H1 (cell line): ENCODE measurements at regions not wholly inside any gene's neighbourhood (a gene's known extent, or its start where the extent isn't known, plus 50 kb on each side); places are given as distances from the start of the nearest gene placed in this dataset.

Source experiments
- BRCA1 ChIP-seq: IDR thresholded peaks from 2 replicates; pipeline ENCODE4 v1.6.1; 2012; ENCODE audit warnings: low read depth, low read length, improper control_type of control experiment
- CHD2 ChIP-seq: IDR thresholded peaks from 2 replicates; pipeline ENCODE4 v1.6.1; 2012; ENCODE audit warnings: low read length, improper control_type of control experiment
- CTCF ChIP-seq, 3 experiments: IDR thresholded peaks; 1 replicate in 2 of 3; 2 replicates in 1 of 3; pipeline versions ENCODE4 v1.5.1 to v1.6.1; 2011; ENCODE audit warnings: low read length in 3 of 3, mild to moderate bottlenecking in 3 of 3, inconsistent platforms in 2 of 3, low read depth in 1 of 3, moderate library complexity in 1 of 3; ENCODE audit not compliant: insufficient read depth in 1 of 3; ENCODE audit errors: control extremely low read depth in 1 of 3
- EZH2 ChIP-seq: fragments of 200-600 bp; sonication (generic); IDR thresholded peaks from 2 replicates; pipeline ENCODE4 v1.7.1; 2012; ENCODE audit warnings: low read depth, mild to moderate bottlenecking, moderate library complexity, low read length, inconsistent platforms; ENCODE audit not compliant: severe bottlenecking
- FOSL1 ChIP-seq: IDR thresholded peaks from 2 replicates; pipeline ENCODE4 v1.6.1; 2011; ENCODE audit warnings: mild to moderate bottlenecking, low read depth, low read length, moderate library complexity; ENCODE audit not compliant: insufficient read depth
- HDAC2 ChIP-seq, 2 experiments: fragments of 300-600 bp in 1 of 2; sonication (generic) in 1 of 2; IDR thresholded peaks; 2 replicates each; pipeline ENCODE4 v1.6.1; 2011 to 2012; ENCODE audit warnings: low read depth in 2 of 2, low read length in 2 of 2, mild to moderate bottlenecking in 2 of 2, moderate library complexity in 2 of 2, borderline replicate concordance in 1 of 2, inconsistent platforms in 1 of 2
- HDAC6 ChIP-seq: IDR thresholded peaks from one replicate; pipeline ENCODE4 v1.7.1; 2012; ENCODE audit warnings: low read depth, mild to moderate bottlenecking, inconsistent platforms, low read length, moderate library complexity
- JUND ChIP-seq: IDR thresholded peaks from 2 replicates; pipeline ENCODE4 v1.6.1; 2011; ENCODE audit warnings: mild to moderate bottlenecking, improper control_type of control experiment, low read length
- POLR2AphosphoS5 ChIP-seq: IDR thresholded peaks from 2 replicates; pipeline ENCODE4 v1.6.1; 2011; ENCODE audit warnings: low read depth, low read length
- SP1 ChIP-seq: IDR thresholded peaks from 2 replicates; pipeline ENCODE4 v1.6.1; 2011; ENCODE audit warnings: low read depth, low read length
- SUZ12 ChIP-seq: fragments of 200-600 bp; sonication (generic); IDR thresholded peaks from 2 replicates; pipeline ENCODE4 v1.6.1; 2012; ENCODE audit warnings: mild to moderate bottlenecking, inconsistent platforms, low read length, moderate library complexity, mixed read lengths
- TCF12 ChIP-seq: IDR thresholded peaks from 2 replicates; pipeline ENCODE4 v1.6.1; 2011; ENCODE audit warnings: low read depth, mild to moderate bottlenecking, low read length
- TF ChIP-seq, protein P1 (sequence below): IDR thresholded peaks from 2 replicates; pipeline ENCODE4 v1.6.1; 2011; ENCODE audit warnings: low read length, improper control_type of control experiment

DNA sequence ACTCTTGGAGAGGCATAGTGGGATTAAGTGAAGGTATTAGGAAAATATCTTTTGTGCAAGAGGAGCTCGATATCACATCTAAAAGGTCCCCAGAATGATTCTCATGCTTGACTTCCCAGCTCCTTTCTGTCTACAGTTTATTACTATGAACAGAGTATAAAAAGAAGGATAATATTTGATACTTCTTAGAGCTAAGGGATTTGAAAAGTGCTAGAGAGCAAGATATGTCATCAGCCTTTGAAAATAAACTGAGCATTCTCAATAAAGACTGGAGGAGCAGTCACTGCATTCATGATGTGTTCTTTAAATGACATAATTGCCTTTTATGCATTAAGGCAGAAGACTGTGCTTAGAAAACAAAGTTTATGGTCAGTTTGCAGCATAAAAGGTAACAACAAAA is 543.2 kb upstream of the NRXN1 start:
- TF ChIP-seq CTCF (IDR thresholded peaks at IDR 0.05; ENCODE audit: control extremely low read depth in 1 of 3, insufficient read depth in 1 of 3, low read depth in 1 of 3, low read length in 3 of 3) (no peak), JUND (no peak), BRCA1 (no peak), POLR2AphosphoS5 (no peak), SP1 (no peak), HDAC6 (no peak), SUZ12 (no peak), CHD2 (no peak), EZH2 (no peak), HDAC2 (IDR thresholded peaks at IDR 0.05; ENCODE audit: borderline replicate concordance in 1 of 2, low read depth in 2 of 2, low read length in 2 of 2) (no peak), TCF12 (no peak), FOSL1 (no peak)
- TF ChIP-seq, protein P1, sequence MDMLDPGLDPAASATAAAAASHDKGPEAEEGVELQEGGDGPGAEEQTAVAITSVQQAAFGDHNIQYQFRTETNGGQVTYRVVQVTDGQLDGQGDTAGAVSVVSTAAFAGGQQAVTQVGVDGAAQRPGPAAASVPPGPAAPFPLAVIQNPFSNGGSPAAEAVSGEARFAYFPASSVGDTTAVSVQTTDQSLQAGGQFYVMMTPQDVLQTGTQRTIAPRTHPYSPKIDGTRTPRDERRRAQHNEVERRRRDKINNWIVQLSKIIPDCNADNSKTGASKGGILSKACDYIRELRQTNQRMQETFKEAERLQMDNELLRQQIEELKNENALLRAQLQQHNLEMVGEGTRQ = no peak
